Stimulated activated effector memory CD8-positive, alpha-beta T cell treated with anti-CD3 and anti-CD28 coated beads, Interleukin-12 subunit alpha, Interleukin-12 subunit beta, amount 100 ng/mL, for 72 hours (primary cell): ENCODE measurements at regions not wholly inside any gene's neighbourhood (a gene's known extent, or its start where the extent isn't known, plus 50 kb on each side); places are given as distances from the start of the nearest gene placed in this dataset.

Experiments used
- ATAC-seq: fragments of 150-1000 bp; cut with Tn5 transposase; 2 replicates; pipeline ENCODE4 v1.10.0; 2021
- DNase-seq, 2 donors: peaks; one replicate each; pipeline ENCODE4 v3.0.0; 2021 to 2022; ENCODE audit warnings: low spot score in 2 of 2
- H3K27ac Mint-ChIP-seq: one replicate; pipeline ENCODE4 v1.8.0; 2022; ENCODE audit warnings: mild to moderate bottlenecking, mixed read lengths
- H3K36me3 Mint-ChIP-seq: one replicate; pipeline ENCODE4 v1.8.0; 2022; ENCODE audit warnings: mild to moderate bottlenecking, mixed read lengths
- H3K4me1 Mint-ChIP-seq: one replicate; pipeline ENCODE4 v1.8.0; 2022; ENCODE audit warnings: mixed read lengths
- H3K4me3 Mint-ChIP-seq: one replicate; pipeline ENCODE4 v1.8.0; 2022; ENCODE audit warnings: mild to moderate bottlenecking, mixed read lengths
- H3K9me3 Mint-ChIP-seq: one replicate; pipeline ENCODE4 v1.8.0; 2022; ENCODE audit warnings: mixed read lengths

- Mint-ChIP-seq H3K36me3 (no peaks in the 10 kb centered on the region), H3K4me1 (no peaks in the 10 kb centered on the region), H3K27ac (no peak overlapping the region), H3K9me3 (no peaks in the 10 kb centered on the region), H3K4me3 (no peak overlapping the region)
- no peak for DNase-seq
- no peak for ATAC-seq
Observed at GRCh38 chr12:94789510-94790225, 139.3 kb upstream of the TMCC3 start.

- Mint-ChIP-seq H3K27ac (no peak overlapping the region), H3K4me1 (no peaks in the 10 kb centered on the region), H3K4me3 (no peak overlapping the region), H3K36me3 (no peaks in the 10 kb centered on the region), H3K9me3 (no peaks in the 10 kb centered on the region)
- no peak for DNase-seq
- ATAC-seq = no peak
Observed at GRCh38 chr12:94788298-94788697, 137.9 kb upstream of the TMCC3 start.

GRCh38 chr12:94786906-94787305, 136.5 kb upstream of the TMCC3 start:
- ATAC-seq (no peak), DNase-seq (no peak)
- no peaks in the 10 kb centered on the region for H3K4me1 Mint-ChIP-seq
- no peaks in the 10 kb centered on the region for H3K9me3 Mint-ChIP-seq
- no peak overlapping the region for H3K27ac Mint-ChIP-seq
- no peaks in the 10 kb centered on the region for H3K36me3 Mint-ChIP-seq
- no peak overlapping the region for H3K4me3 Mint-ChIP-seq

GRCh38 chr12:94783862-94784261, 133.5 kb upstream of the TMCC3 start:
- Mint-ChIP-seq H3K4me3 (no peak overlapping the region), H3K27ac (no peak overlapping the region), H3K36me3 (no peaks in the 10 kb centered on the region), H3K9me3 (no peaks in the 10 kb centered on the region), H3K4me1 (no peaks in the 10 kb centered on the region)
- ATAC-seq (no peak), DNase-seq (no peak)

- no peak for DNase-seq
- Mint-ChIP-seq H3K9me3 (no peaks in the 10 kb centered on the region), H3K27ac (no peak overlapping the region), H3K36me3 (no peaks in the 10 kb centered on the region), H3K4me3 (no peak overlapping the region), H3K4me1 (no peaks in the 10 kb centered on the region)
- ATAC-seq = no peak
Observed at GRCh38 chr12:94783343-94783742, 133.0 kb upstream of the TMCC3 start.

- Mint-ChIP-seq H3K4me3 (no peak overlapping the region), H3K9me3 (no peaks in the 10 kb centered on the region), H3K36me3 (no peaks in the 10 kb centered on the region), H3K27ac (no peak overlapping the region), H3K4me1 (no peaks in the 10 kb centered on the region)
- ATAC-seq = no peak
- no peak for DNase-seq
Observed at GRCh38 chr12:94781835-94782234, 131.5 kb upstream of the TMCC3 start.

GRCh38 chr12:94779485-94779884, 129.1 kb upstream of the TMCC3 start:
- no peaks in the 10 kb centered on the region for H3K36me3 Mint-ChIP-seq
- DNase-seq (no peak), ATAC-seq (no peak)
- H3K27ac Mint-ChIP-seq = no peak overlapping the region
- no peak overlapping the region for H3K4me3 Mint-ChIP-seq
- H3K9me3 Mint-ChIP-seq = no peaks in the 10 kb centered on the region
- H3K4me1 Mint-ChIP-seq = no peaks in the 10 kb centered on the region

- Mint-ChIP-seq H3K27ac (no peak overlapping the region), H3K4me1 (no peaks in the 10 kb centered on the region), H3K9me3 (no peaks in the 10 kb centered on the region), H3K4me3 (no peak overlapping the region), H3K36me3 (no peaks in the 10 kb centered on the region)
- ATAC-seq (no peak), DNase-seq (no peak)
Observed at GRCh38 chr12:94777936-94778335, 127.6 kb upstream of the TMCC3 start.

GRCh38 chr12:94775710-94776109, 125.4 kb upstream of the TMCC3 start:
- no peaks in the 10 kb centered on the region for H3K4me1 Mint-ChIP-seq
- ATAC-seq (no peak), DNase-seq (no peak)
- H3K4me3 Mint-ChIP-seq = no peak overlapping the region
- H3K36me3 Mint-ChIP-seq = no peaks in the 10 kb centered on the region
- no peak overlapping the region for H3K27ac Mint-ChIP-seq
- no peaks in the 10 kb centered on the region for H3K9me3 Mint-ChIP-seq

- no peak for ATAC-seq
- no peak overlapping the region for H3K4me3 Mint-ChIP-seq
- no peak overlapping the region for H3K27ac Mint-ChIP-seq
- no peak for DNase-seq
- no peaks in the 10 kb centered on the region for H3K36me3 Mint-ChIP-seq
- H3K9me3 Mint-ChIP-seq = no peaks in the 10 kb centered on the region
- H3K4me1 Mint-ChIP-seq = no peaks in the 10 kb centered on the region
Observed at GRCh38 chr12:94771741-94772140, 121.4 kb upstream of the TMCC3 start.

- Mint-ChIP-seq H3K4me3 (no peak overlapping the region), H3K9me3 (no peaks in the 10 kb centered on the region), H3K36me3 (no peaks in the 10 kb centered on the region), H3K27ac (no peak overlapping the region), H3K4me1 (no peaks in the 10 kb centered on the region)
- ATAC-seq (no peak), DNase-seq (no peak)
Observed at GRCh38 chr12:94771199-94771598, 120.8 kb upstream of the TMCC3 start.

GRCh38 chr12:94770791-94771190, 120.4 kb upstream of the TMCC3 start:
- Mint-ChIP-seq H3K4me1 (no peaks in the 10 kb centered on the region), H3K4me3 (no peak overlapping the region), H3K9me3 (no peaks in the 10 kb centered on the region), H3K27ac (no peak overlapping the region), H3K36me3 (no peaks in the 10 kb centered on the region)
- DNase-seq (no peak), ATAC-seq (no peak)

- Mint-ChIP-seq H3K4me1 (no peaks in the 10 kb centered on the region), H3K27ac (no peak overlapping the region)
- DNase-seq = no peak
Observed at GRCh38 chr12:94769776-94770759, 119.7 kb upstream of the TMCC3 start.

GRCh38 chr12:94769047-94769420, 118.7 kb upstream of the TMCC3 start:
- DNase-seq (no peak), ATAC-seq (peak; percentile 53)
- no peaks in the 10 kb centered on the region for H3K9me3 Mint-ChIP-seq
- no peak overlapping the region for H3K27ac Mint-ChIP-seq
- H3K4me1 Mint-ChIP-seq = no peaks in the 10 kb centered on the region
- H3K36me3 Mint-ChIP-seq = no peaks in the 10 kb centered on the region
- peak overlapping the region; percentile 8 for H3K4me3 Mint-ChIP-seq

More at GRCh38 chr12:94769776-94770759, 119.7 kb upstream of the TMCC3 start:
- ATAC-seq = no peak
- H3K4me3 Mint-ChIP-seq = no peak overlapping the region
- no peaks in the 10 kb centered on the region for H3K36me3 Mint-ChIP-seq
- no peaks in the 10 kb centered on the region for H3K9me3 Mint-ChIP-seq

- Mint-ChIP-seq H3K36me3 (no peaks in the 10 kb centered on the region), H3K4me1 (no peaks in the 10 kb centered on the region), H3K9me3 (no peaks in the 10 kb centered on the region), H3K4me3 (peak overlapping the region; percentile 8), H3K27ac (no peak overlapping the region)
- ATAC-seq (no peak), DNase-seq (no peak)
Observed at GRCh38 chr12:94768398-94769046, 118.2 kb upstream of the TMCC3 start.
